ENCODE measurements at regions not wholly inside any gene's neighbourhood (a gene's known extent, or its start where the extent isn't known, plus 50 kb on each side); places are given as distances from the start of the nearest gene placed in this dataset.

GRCh38 chr14:35224615-35225014 lies 67.6 kb upstream of the PSMA6 start:
- H3K9me3 Mint-ChIP-seq: no peaks in the 10 kb centered on the region
- no peaks in the 10 kb centered on the region for H3K27me3 Mint-ChIP-seq
- peaks cover 7% of the 10 kb centered on the region for H3K36me3 Mint-ChIP-seq (ENCODE audit: insufficient read depth)
- ATAC-seq (replicated peaks; ENCODE audit: extremely low read depth, poor library complexity, severe bottlenecking) (no peak), DNase-seq (ENCODE audit: low spot score in 2 of 2) (no peak)
- no peak overlapping the region for H3K4me3 Mint-ChIP-seq
- no peak overlapping the region for H3K27ac Mint-ChIP-seq (ENCODE audit: low read depth)
- H3K4me1 Mint-ChIP-seq: peaks cover 31% of the 10 kb centered on the region

- Mint-ChIP-seq H3K36me3 (ENCODE audit: insufficient read depth) (peaks cover 7% of the 10 kb centered on the region), H3K27me3 (no peaks in the 10 kb centered on the region), H3K27ac (ENCODE audit: low read depth) (no peak overlapping the region), H3K4me3 (no peak overlapping the region), H3K9me3 (no peaks in the 10 kb centered on the region), H3K4me1 (peaks cover 33% of the 10 kb centered on the region)
- no peak for DNase-seq (ENCODE audit: low spot score in 2 of 2)
- ATAC-seq (replicated peaks; ENCODE audit: extremely low read depth, poor library complexity, severe bottlenecking): no peak
Observed at GRCh38 chr14:35229084-35229791, 62.9 kb upstream of the PSMA6 start.

- no peaks in the 10 kb centered on the region for H3K27me3 Mint-ChIP-seq
- H3K27ac Mint-ChIP-seq (ENCODE audit: low read depth): no peak overlapping the region
Observed at GRCh38 chr14:35229792-35230089, 62.4 kb upstream of the PSMA6 start.

GRCh38 chr14:35231207-35231760 lies 60.9 kb upstream of the PSMA6 start:
- peaks cover 5% of the 10 kb centered on the region for H3K36me3 Mint-ChIP-seq (ENCODE audit: insufficient read depth)
- H3K4me3 Mint-ChIP-seq: no peak overlapping the region
- peaks cover 34% of the 10 kb centered on the region for H3K4me1 Mint-ChIP-seq
- DNase-seq (ENCODE audit: low spot score in 2 of 2) (no peak), ATAC-seq (replicated peaks; ENCODE audit: extremely low read depth, poor library complexity, severe bottlenecking) (no peak)
- H3K9me3 Mint-ChIP-seq: no peaks in the 10 kb centered on the region
- H3K27me3 Mint-ChIP-seq: no peaks in the 10 kb centered on the region
- peak overlapping the region; percentile 67 for H3K27ac Mint-ChIP-seq (ENCODE audit: low read depth)

More at GRCh38 chr14:35229792-35230089, 62.4 kb upstream of the PSMA6 start:
- Mint-ChIP-seq H3K36me3 (ENCODE audit: insufficient read depth) (peaks cover 6% of the 10 kb centered on the region), H3K9me3 (no peaks in the 10 kb centered on the region), H3K4me3 (no peak overlapping the region), H3K4me1 (peaks cover 33% of the 10 kb centered on the region)
- ATAC-seq (replicated peaks; ENCODE audit: extremely low read depth, poor library complexity, severe bottlenecking): no peak
- DNase-seq (ENCODE audit: low spot score in 2 of 2): no peak

GRCh38 chr14:35234012-35234805 lies 58.0 kb upstream of the PSMA6 start:
- ATAC-seq (replicated peaks; ENCODE audit: extremely low read depth, poor library complexity, severe bottlenecking) (no peak), DNase-seq (ENCODE audit: low spot score in 2 of 2) (no peak)
- Mint-ChIP-seq H3K4me3 (no peak overlapping the region), H3K4me1 (peaks cover 42% of the 10 kb centered on the region), H3K27me3 (no peaks in the 10 kb centered on the region), H3K27ac (ENCODE audit: low read depth) (peak overlapping the region; percentile 8), H3K36me3 (ENCODE audit: insufficient read depth) (peaks cover 2% of the 10 kb centered on the region), H3K9me3 (no peaks in the 10 kb centered on the region)

GRCh38 chr14:35235840-35236239 lies 56.3 kb upstream of the PSMA6 start:
- no peak overlapping the region for H3K27ac Mint-ChIP-seq (ENCODE audit: low read depth)

GRCh38 chr14:35236806-35237205 lies 55.4 kb upstream of the PSMA6 start:
- no peak for ATAC-seq (replicated peaks; ENCODE audit: extremely low read depth, poor library complexity, severe bottlenecking)
- Mint-ChIP-seq H3K27ac (ENCODE audit: low read depth) (peak overlapping the region; percentile 41), H3K27me3 (no peaks in the 10 kb centered on the region), H3K9me3 (no peaks in the 10 kb centered on the region), H3K4me1 (peaks cover 34% of the 10 kb centered on the region), H3K36me3 (ENCODE audit: insufficient read depth) (peaks cover 8% of the 10 kb centered on the region), H3K4me3 (no peak overlapping the region)
- no peak for DNase-seq (ENCODE audit: low spot score in 2 of 2)

More at GRCh38 chr14:35235840-35236239, 56.3 kb upstream of the PSMA6 start:
- DNase-seq (ENCODE audit: low spot score in 2 of 2): no peak
- ATAC-seq (replicated peaks; ENCODE audit: extremely low read depth, poor library complexity, severe bottlenecking): no peak
- peaks cover 6% of the 10 kb centered on the region for H3K36me3 Mint-ChIP-seq (ENCODE audit: insufficient read depth)
- H3K4me1 Mint-ChIP-seq: peaks cover 35% of the 10 kb centered on the region
- H3K27me3 Mint-ChIP-seq: no peaks in the 10 kb centered on the region
- H3K4me3 Mint-ChIP-seq: no peak overlapping the region
- H3K9me3 Mint-ChIP-seq: no peaks in the 10 kb centered on the region

- Mint-ChIP-seq H3K36me3 (ENCODE audit: insufficient read depth) (peaks cover 6% of the 10 kb centered on the region), H3K4me1 (peaks cover 24% of the 10 kb centered on the region), H3K27ac (ENCODE audit: low read depth) (no peak overlapping the region), H3K9me3 (no peaks in the 10 kb centered on the region), H3K4me3 (no peak overlapping the region), H3K27me3 (no peaks in the 10 kb centered on the region)
- DNase-seq (ENCODE audit: low spot score in 2 of 2): no peak
- no peak for ATAC-seq (replicated peaks; ENCODE audit: extremely low read depth, poor library complexity, severe bottlenecking)
Observed at GRCh38 chr14:35240231-35240630, 52.0 kb upstream of the PSMA6 start.
